ENCODE measurements at regions not wholly inside any gene's neighbourhood (a gene's known extent, or its start where the extent isn't known, plus 50 kb on each side); places are given as distances from the start of the nearest gene placed in this dataset.
"Not testable (repeated sequence)": the region's sequence is repeated elsewhere in the genome, so short reads cannot be mapped to it uniquely, and the experiment has no call there.

GRCh38 chr2:16038621-16039020, 98.3 kb downstream of the MYCN start:
- no peak for DNase-seq

DNA sequence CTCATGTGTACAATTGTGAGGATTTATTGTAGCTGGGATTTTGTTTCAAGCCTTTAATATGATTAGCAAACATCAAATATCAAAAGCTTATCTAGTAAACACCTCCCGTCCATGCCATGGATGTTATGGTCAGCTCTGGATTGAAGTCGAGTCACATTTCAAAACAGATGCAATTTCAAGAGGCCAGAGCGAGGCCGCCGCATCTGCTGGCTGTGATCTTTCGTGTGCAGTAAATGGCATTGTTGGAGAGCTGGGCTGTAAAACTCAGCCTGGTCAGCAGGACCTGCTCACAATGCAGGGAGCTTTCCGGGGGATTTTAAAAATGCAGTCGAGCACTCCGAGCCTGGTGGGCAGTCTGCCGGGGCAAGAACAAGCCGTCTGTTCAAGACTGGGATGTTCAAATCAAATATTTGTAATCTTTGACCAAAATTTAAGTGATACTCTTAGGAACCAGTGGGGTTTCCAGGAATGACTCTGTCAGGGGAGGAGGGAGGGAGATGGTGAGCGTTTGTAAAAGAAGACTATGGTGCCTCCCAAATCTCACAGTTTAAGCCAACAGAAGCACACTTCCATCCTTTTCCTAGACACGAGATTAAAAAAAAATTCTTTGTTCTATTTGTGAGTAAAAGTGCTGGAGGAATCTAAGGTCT, 97.6 kb downstream of the MYCN start:
- no peak for DNase-seq

DNA sequence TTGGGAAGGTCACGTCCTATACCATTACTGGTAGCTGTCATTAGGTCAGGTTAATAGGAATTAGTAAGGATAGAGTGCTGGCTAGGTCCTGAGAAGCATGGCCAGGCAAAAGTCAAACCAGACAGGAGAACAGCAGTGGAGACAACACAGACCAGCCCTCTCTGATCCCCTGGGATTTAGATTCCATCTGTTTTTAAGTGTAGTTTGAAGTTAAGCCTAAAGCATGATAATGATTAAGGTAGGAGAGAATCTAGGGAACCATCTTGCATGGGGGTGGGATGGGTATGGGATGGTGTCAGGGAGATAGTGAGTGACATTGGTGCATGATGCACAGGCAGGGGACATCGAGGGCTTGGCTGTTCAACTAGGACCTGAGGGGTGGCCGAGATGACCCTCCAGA, 96.6 kb downstream of the MYCN start:
- no peak for DNase-seq

DNA sequence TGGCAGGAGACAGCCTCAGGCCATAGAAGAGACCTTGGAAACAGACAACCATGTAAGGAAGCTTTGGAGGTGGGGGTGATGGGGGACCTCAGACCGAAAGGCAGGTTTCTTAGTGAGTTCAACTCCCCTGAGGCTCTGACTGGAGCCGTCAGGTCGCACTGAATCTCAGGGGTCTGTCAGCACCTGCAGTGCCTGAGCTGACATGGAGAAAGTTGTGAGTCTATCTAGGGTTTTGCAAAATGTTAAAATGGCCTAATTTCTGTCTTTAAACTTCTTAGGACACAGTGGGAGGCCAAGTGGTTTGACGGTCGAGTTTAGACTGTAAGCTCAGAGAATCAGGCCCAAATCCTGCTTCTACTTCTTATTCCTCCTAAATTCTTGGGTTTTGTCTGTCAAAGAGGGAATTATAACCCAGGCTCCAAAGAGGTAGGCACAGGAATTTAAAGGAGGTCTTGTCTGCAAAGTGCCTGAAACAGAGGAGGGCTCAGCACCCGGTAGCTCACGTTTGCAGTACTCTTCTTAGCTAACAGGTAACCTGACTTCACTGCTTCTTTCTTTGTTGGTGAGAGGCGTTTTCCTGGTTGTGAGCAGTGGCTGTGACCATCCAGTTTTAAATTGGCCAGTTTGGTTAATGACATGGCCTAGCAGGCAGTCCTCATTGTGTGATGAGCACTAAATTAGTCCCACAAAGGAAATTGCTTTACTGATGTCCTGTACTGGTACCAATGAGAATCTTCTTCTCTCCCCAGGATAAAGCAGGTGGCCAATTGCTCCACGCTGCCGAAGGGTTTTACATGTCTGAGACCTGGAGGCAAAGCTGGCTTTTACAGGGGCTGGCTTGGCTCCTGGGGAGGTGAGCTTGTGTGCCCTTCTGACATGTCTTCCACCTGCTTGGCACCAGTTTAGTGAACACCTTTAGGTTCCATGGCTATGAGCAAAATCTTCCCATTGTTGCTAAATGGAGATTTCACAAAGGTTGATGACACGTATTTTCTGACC, 95.7 kb downstream of the MYCN start:
- DNase-seq: no peak

DNA sequence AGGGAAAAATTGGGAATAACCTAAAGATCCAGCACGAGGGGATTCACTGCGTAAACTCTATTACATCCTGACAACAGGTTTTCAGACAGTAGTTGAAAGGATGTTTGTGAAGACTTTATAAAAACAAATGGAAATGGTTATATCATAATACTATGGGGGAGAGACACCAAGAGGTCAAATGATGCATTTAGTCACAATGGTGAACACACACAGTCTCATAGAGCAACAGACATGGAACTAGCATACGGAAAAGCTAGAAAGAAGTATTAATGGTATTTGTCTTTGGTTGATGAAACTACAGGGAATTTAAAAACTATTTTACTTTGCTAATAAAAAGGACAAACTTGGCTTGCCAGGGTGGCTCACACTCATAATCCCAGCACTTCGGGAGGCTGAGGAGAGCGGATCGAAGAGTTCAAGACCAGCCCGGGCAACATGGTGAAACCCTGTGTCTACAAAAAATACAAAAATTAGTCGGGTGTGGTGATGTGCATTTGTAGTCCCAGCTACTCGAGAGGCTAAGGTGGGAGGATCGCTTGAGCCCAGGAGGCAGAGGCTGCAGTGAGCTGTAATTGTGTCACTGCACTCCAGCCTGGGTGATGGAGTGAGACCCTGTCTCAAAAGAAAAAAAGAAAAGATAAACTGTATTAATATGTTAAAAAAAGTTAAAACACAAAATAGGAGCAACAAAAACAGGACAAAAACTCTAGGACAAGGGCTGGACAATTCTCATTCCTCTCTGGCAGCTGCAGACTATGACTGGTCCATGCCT, 94.8 kb downstream of the MYCN start:
- DNase-seq: no peak

DNA sequence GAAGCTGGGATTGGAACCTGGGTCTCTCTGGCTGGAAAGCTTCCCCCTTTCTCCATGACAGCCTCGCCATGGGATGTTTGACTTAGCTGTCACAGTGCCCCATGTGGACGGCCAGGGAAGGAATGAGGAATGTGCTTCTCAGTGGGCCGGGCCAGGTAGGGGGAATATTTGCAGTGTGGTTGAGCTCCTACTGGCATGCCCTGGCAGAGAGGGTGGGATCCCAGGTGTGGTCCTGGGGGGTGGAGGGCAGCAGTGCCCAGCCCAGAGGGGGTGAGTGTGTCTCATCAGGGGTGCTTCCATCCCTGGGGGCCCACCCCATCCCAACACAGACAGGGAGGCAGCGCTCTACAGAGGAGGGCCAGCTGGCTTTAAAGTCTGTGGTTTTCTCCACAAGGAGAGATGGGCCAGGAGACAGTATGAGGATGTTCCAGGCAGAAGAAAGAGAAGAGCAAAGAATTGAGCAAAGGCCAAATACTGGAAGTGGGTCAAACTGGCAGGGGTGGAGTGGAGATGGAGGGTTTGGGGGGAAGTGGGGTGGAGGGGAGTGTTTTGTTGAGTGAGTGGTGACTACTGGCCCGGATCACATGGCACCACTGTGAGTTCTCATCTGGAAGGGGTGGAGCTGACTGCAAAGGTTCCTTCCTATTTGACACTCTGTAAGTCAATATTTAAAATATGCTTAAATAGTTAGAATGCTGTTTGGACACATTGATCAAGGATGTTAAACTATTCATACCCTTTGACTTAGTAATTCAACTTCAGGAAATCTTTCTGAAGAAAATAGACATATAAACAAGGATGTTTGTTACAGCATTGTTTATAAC, 94.0 kb downstream of the MYCN start:
- no peak for DNase-seq

- no peak for DNase-seq
These were observed 92.6 kb downstream of the MYCN start for GRCh38 chr2:16033032-16033293.

- no peak for DNase-seq
These were observed 92.1 kb downstream of the MYCN start for GRCh38 chr2:16032282-16033031.

DNA sequence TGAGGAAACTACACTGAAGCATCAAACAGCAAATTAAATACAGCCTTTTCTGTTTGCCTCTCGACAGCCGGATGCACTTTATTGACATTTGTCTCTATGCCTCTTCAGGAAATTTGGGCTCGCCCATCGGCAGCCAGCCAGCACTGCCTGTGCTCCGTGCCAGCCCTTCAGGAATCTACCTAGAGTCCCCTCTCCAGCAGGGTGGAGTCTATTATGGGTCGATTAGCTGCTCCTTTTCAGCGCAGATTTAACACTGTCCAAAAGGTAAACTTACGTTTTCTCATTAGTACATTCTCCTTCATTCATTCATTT, 91.5 kb downstream of the MYCN start:
- DNase-seq: no peak

- DNase-seq: no peak
These were observed 90.9 kb downstream of the MYCN start for GRCh38 chr2:16031058-16031847.

DNA sequence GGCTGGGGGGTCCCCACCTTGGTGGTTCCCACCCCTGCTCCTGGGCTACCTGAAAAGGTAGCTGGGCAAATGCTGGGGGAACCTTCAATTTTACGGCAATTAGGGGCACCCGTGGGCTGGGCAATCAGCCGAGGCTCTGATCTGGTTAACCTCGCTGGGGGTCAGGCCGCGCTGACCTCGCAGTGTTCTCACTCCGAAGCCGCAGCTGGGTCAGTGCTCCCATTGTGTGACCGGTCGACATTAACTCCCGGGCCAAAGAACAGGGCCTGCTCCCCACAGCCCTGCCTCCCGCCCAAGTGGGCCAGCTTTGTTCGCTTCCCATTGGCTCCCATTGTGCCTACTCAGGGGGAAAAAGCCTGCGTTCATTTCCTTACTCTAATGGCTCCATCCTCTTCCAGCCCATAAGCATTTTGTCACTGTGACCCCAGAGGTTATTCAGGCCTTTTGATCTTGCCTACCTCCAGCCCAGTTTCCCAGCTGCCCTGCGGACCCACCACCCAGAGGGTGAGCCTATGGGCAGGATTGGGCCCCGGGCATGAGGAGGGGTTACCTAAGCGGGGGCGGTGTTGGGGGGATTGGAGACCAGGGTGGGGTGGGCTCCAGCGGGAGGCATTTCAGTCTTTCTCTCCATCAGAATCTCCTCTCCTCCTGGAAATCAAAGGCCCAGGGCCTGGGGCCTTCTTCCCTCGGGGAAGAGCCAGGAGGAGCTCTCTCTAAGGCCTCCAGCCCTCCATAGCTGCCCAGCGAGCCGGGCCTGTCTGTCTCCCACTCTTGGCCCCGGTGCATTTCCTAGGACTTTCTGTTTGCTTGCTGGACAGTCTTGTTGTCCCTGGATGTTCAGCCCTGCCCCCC, 90.1 kb downstream of the MYCN start:
- no peak for DNase-seq

DNA sequence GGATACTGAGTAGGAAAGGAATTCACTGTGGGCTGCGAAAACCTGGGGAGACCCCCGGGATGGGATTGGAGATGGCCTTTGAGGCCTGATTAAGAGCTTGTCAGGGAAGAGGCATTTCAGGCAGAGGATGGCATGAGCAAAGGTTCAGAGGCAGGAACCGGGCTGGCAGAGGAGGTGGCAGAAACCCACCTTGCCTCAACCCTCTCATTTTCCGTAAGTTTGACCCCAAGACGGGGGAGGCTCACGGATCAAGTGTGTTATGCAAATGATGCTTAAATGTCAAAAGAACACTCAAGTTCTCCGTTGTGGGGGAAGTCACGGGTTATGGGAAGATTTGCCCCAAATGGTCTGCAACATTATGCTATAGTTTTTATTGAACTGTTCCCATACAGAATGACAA, 88.3 kb downstream of the MYCN start:
- no peak for DNase-seq

DNA sequence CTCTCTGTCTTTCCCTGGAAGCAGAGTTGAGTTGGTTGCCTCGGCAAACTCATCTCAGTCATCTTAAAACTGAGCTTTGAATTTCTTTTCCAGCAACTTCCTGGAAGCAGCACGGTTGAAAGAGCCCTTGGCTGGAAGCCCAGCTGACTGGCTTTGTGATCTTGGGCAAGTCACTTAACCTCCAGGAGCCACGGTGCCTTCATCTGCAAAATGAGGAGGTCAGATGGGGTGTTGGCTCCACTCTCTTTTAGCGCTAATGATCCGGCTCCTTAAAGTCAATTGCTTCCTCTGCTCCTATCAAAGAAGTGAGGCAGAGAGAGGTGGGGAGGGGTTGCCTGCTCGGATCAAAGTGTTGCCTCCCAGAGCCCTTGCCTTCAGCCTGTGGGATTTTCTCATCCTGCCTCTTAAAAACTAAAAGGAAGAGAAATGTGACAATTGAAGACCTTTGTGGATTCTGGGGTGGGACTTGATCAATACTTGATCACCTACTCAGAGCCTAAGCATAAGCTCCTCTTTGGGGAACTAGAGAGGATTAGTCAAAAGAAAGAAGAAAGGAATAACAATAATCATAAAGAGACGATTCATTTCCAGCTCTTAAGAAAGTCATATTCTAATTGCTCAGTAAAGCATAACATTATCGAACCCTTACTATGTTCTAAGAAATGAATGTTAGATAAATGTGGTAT, 86.6 kb downstream of the MYCN start:
- no peak for DNase-seq

DNA sequence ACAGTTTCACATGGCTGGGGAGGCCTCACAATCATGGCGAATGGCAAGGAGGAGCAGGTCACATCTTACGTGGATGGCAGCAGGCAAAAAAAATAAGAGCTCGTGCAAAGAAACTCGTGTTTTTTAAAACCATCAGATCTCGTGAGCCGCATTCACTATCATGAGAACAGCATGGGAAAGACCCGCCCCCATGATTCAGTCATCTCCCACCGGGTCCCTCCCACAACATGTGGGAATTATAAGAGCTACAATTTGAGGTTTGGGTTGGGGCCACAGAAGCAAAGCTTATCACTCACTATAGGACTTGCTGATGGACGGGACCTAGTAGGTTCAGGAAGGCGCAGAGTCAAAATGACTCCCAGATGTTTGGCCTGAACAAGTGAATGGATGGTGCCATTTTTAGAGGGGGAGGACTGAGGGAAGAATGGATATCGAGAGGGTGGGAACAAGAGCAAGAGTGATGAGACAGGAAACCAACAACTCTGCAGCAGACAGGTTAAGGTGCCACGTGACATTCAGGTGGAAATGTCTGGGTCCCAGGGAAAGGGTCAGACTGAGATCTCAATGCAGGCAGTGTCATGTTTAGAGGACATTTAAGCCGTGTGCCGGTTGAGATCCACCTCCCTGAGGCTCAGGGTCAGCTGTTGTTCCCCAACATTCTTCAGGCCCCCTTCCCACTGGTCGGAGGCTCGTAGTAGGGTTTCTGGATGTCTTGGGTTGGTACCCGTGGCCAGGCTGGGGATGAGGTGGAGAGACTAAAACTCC, 85.7 kb downstream of the MYCN start:
- no peak for DNase-seq

- DNase-seq: no peak
These were observed 85.0 kb downstream of the MYCN start for GRCh38 chr2:16025211-16025875.

DNA sequence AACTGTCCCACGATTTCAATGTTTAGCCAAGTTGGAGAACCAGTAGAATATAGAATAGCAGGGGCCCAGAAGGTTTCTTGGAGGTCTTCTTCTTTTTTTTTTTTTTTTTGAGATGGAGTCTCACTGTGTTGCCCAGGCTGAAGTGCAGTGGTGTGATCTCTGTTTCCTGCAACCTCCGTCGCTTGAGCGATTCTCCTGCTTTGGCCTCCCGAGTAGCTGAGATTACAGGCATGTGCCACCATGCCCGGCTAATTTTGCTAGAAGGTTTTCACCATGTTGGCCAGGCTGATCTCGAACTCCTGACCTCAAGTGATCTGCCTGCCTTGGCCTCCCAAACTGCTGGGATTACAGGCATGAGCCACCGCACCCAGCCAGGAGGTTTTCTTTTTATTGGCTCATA, 84.3 kb downstream of the MYCN start:
- not testable (repeated sequence) for DNase-seq

GRCh38 chr2:16023506-16024360, 83.4 kb downstream of the MYCN start:
- no peak for DNase-seq
